Activated CD4-positive, alpha-beta memory T cell treated with anti-CD3 and anti-CD28 coated beads, Interleukin-2, amount 10 ng/mL, durations not matched to agents 7 days and 5 days (primary cell): ENCODE measurements at regions not wholly inside any gene's neighbourhood (a gene's known extent, or its start where the extent isn't known, plus 50 kb on each side); places are given as distances from the start of the nearest gene placed in this dataset.

Source experiments
- CTCF ChIA-PET: fragments of 350-600 bp; sonication (Branson Sonifier 250); formaldehyde crosslinking; loops from one replicate; lab custom pipeline; 2021; ENCODE audit warnings: antibody characterized with exemption, inconsistent platforms; lab: Charles Lee
- POLR2A ChIA-PET: fragments of 350-600 bp; sonication (Branson Sonifier 250); formaldehyde crosslinking; loops from one replicate; lab custom pipeline; 2021; ENCODE audit warnings: antibody characterized with exemption; lab: Charles Lee
- DNase-seq: peaks from one replicate; pipeline ENCODE4 v3.0.0-alpha.2; 2020
- H3K27ac Mint-ChIP-seq: one replicate; pipeline ENCODE4 v1.8.0; 2021; ENCODE audit warnings: mild to moderate bottlenecking, mixed read lengths
- H3K27me3 Mint-ChIP-seq: one replicate; pipeline ENCODE4 v1.8.0; 2021; ENCODE audit warnings: mixed read lengths
- H3K36me3 Mint-ChIP-seq: one replicate; pipeline ENCODE4 v1.8.0; 2021; ENCODE audit warnings: low read depth, mixed read lengths
- H3K4me1 Mint-ChIP-seq: one replicate; pipeline ENCODE4 v1.8.0; 2021; ENCODE audit warnings: mixed read lengths
- H3K4me3 Mint-ChIP-seq: one replicate; pipeline ENCODE4 v1.8.0; 2021; ENCODE audit warnings: mild to moderate bottlenecking, mixed read lengths
- H3K9me3 Mint-ChIP-seq: one replicate; pipeline ENCODE4 v1.8.0; 2021; ENCODE audit warnings: mixed read lengths

DNA sequence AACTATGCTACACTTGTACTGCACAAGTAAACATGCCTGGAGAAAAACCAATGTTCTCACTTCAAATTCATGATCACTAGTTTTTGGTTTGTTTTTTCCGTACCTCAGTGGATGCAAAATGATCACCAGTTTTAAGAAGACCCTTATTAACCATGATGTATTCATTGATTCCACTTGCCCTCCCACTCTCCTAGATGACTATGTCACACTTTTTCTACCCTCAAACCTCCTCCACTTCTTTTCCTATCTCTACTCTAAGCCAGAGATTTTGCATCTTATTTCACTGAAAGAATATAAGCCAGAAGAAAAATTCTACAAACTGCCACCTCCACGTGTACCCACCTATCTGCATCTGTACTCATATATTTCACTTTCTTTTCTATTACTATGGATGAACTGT, 186.2 kb upstream of the NAMPT start:
- POLR2A ChIA-PET = no interaction called here
- no peaks in the 10 kb centered on the region for H3K36me3 Mint-ChIP-seq
- CTCF ChIA-PET = no interaction called here
- H3K4me1 Mint-ChIP-seq = no peaks in the 10 kb centered on the region
- H3K4me3 Mint-ChIP-seq = no peak overlapping the region
- no peaks in the 10 kb centered on the region for H3K9me3 Mint-ChIP-seq
- no peak overlapping the region for H3K27ac Mint-ChIP-seq
- H3K27me3 Mint-ChIP-seq = peaks cover 26% of the 10 kb centered on the region
- no peak for DNase-seq

- Mint-ChIP-seq H3K4me1 (peaks cover under 1% of the 10 kb centered on the region), H3K36me3 (no peaks in the 10 kb centered on the region), H3K27me3 (peaks cover 11% of the 10 kb centered on the region), H3K27ac (no peak overlapping the region), H3K9me3 (no peaks in the 10 kb centered on the region), H3K4me3 (no peak overlapping the region)
- POLR2A ChIA-PET = no interaction called here
- no peak for DNase-seq
- CTCF ChIA-PET = interaction anchor here (1.3 to 1.5 kb wide), 2 partner anchors 18 to 290 kb away, joined by 3 to 6 read pairs; no protein-coding TSS in a partner anchor
These were observed 182.1 kb upstream of the NAMPT start for GRCh38 chr7:106466867-106467266.

DNA sequence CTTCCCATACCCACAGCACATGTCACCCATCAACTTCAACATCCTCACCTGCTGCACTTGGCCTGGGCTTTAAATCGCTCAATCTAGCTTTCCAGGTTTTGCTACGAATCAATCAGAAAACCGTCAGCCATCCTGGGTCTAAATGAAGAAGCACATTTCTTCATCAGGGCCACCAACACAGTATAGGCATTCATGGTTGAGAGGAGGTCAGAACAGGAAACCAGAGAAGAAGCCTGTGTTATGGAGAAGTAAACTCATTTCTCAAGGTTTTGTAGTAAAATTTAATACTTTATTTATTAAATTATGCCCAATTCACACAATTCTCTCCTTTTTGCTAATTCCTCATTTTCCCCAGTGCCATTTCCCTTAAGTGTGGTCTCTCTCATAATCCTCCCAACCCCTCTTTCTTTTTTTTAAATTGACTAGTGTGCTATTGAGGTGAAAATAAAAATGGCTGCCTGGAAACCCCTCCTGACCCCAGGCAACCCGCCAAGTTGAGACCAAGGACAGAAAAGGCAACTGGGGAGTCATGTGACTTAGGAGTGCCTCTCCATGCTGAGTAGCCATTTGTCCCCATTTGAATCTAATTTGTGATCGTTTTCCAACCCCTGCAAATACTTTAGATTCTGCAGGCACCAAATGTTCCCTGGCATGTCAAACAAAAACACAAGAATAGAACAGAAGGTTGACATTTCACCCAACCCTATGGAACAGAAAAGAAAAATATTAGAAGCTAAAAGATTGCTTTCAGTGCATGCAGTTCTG, 181.1 kb upstream of the NAMPT start:
- Mint-ChIP-seq H3K27ac (no peak overlapping the region), H3K4me1 (peaks cover 2% of the 10 kb centered on the region), H3K4me3 (no peak overlapping the region), H3K36me3 (no peaks in the 10 kb centered on the region), H3K27me3 (peaks cover 7% of the 10 kb centered on the region), H3K9me3 (no peaks in the 10 kb centered on the region)
- POLR2A ChIA-PET = no interaction called here
- no peak for DNase-seq
- CTCF ChIA-PET = interaction anchor here (1.5 to 5.6 kb wide), 2 partner anchors 289 to 291 kb away, joined by 6 to 147 read pairs; no protein-coding TSS in a partner anchor

- Mint-ChIP-seq H3K27me3 (peaks cover 6% of the 10 kb centered on the region), H3K9me3 (no peaks in the 10 kb centered on the region)
- POLR2A ChIA-PET = no interaction called here
These were observed 179.9 kb upstream of the NAMPT start for GRCh38 chr7:106464651-106465050.

GRCh38 chr7:106463851-106464611, 179.2 kb upstream of the NAMPT start:
- ChIA-PET POLR2A (no interaction called here), CTCF (interaction anchor here (0.9 to 5.6 kb wide), 2 partner anchors 272 to 289 kb away, joined by 4 to 147 read pairs; no protein-coding TSS in a partner anchor)
- Mint-ChIP-seq H3K4me1 (peaks cover 2% of the 10 kb centered on the region), H3K36me3 (no peaks in the 10 kb centered on the region), H3K4me3 (no peak overlapping the region), H3K27ac (no peak overlapping the region), H3K27me3 (peaks cover 2% of the 10 kb centered on the region), H3K9me3 (no peaks in the 10 kb centered on the region)
- DNase-seq = no peak

More at GRCh38 chr7:106464651-106465050, 179.9 kb upstream of the NAMPT start:
- Mint-ChIP-seq H3K36me3 (no peaks in the 10 kb centered on the region), H3K4me1 (peaks cover 2% of the 10 kb centered on the region), H3K27ac (no peak overlapping the region), H3K4me3 (no peak overlapping the region)
- DNase-seq = no peak
- CTCF ChIA-PET = interaction anchor here (0.9 to 5.6 kb wide), 2 partner anchors 272 to 289 kb away, joined by 4 to 147 read pairs; no protein-coding TSS in a partner anchor

- CTCF ChIA-PET = interaction anchor here (0.7 to 5.6 kb wide), 16 partner anchors 16 to 405 kb away, joined by 3 to 147 read pairs (median 3); partner anchors contain the start of gene NAMPT
- H3K4me1 Mint-ChIP-seq = peaks cover 2% of the 10 kb centered on the region
- POLR2A ChIA-PET = interaction anchor here (1.1 to 1.7 kb wide), 2 partner anchors 177 to 286 kb away, joined by 4 to 6 read pairs; no protein-coding TSS in a partner anchor
These were observed 178.2 kb upstream of the NAMPT start for GRCh38 chr7:106462914-106463482.

GRCh38 chr7:106462365-106462859, 177.6 kb upstream of the NAMPT start:
- ChIA-PET POLR2A (interaction anchor here (1.1 to 1.7 kb wide), 2 partner anchors 177 to 285 kb away, joined by 4 to 6 read pairs; no protein-coding TSS in a partner anchor), CTCF (interaction anchor here (0.7 to 5.6 kb wide), 20 partner anchors 13 to 404 kb away, joined by 3 to 147 read pairs (median 3); partner anchors contain the start of gene NAMPT)
- Mint-ChIP-seq H3K27me3 (no peaks in the 10 kb centered on the region), H3K4me1 (peaks cover 2% of the 10 kb centered on the region), H3K9me3 (peaks cover 10% of the 10 kb centered on the region), H3K36me3 (no peaks in the 10 kb centered on the region), H3K27ac (no peak overlapping the region), H3K4me3 (no peak overlapping the region)
- DNase-seq = no peak

More at GRCh38 chr7:106462914-106463482, 178.2 kb upstream of the NAMPT start:
- no peak for DNase-seq
- H3K27ac Mint-ChIP-seq = no peak overlapping the region
- H3K27me3 Mint-ChIP-seq = no peaks in the 10 kb centered on the region
- peaks cover 9% of the 10 kb centered on the region for H3K9me3 Mint-ChIP-seq
- no peak overlapping the region for H3K4me3 Mint-ChIP-seq
- no peaks in the 10 kb centered on the region for H3K36me3 Mint-ChIP-seq

DNA sequence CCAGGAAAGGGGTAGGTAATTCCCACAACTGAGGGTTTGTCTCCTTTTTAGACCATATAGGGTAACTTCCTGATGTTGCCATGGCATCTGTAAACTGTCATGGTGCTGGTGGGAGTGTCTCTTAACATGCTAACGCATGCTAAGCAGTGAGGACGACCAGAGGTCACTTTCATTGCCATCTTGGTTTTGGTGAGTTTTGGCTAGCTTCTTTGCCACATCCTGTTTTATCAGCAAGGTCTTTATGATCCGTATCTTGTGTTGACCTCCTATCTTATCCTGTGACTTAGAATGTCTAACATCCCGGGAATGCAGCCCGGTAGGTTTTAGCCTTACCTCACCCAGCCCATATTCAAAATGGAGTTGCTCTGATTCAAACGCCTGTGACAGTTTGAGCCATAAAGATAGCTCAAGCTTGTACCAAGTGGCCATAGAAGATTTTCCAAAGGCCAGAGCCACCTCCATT, 176.0 kb upstream of the NAMPT start:
- ChIA-PET POLR2A (no interaction called here), CTCF (interaction anchor here (0.6 to 5.6 kb wide), 5 partner anchors 274 to 335 kb away, joined by 3 to 147 read pairs (median 5); no protein-coding TSS in a partner anchor)
- Mint-ChIP-seq H3K4me1 (peaks cover 2% of the 10 kb centered on the region), H3K4me3 (no peak overlapping the region), H3K36me3 (no peaks in the 10 kb centered on the region), H3K27me3 (no peaks in the 10 kb centered on the region), H3K27ac (no peak overlapping the region), H3K9me3 (peaks cover 10% of the 10 kb centered on the region)
- DNase-seq = no peak

GRCh38 chr7:106459397-106460072, 174.8 kb upstream of the NAMPT start:
- peaks cover 2% of the 10 kb centered on the region for H3K4me1 Mint-ChIP-seq
- no peak overlapping the region for H3K4me3 Mint-ChIP-seq
- no peak overlapping the region for H3K27ac Mint-ChIP-seq
- H3K27me3 Mint-ChIP-seq = no peaks in the 10 kb centered on the region
- DNase-seq = no peak
- peaks cover 10% of the 10 kb centered on the region for H3K9me3 Mint-ChIP-seq
- ChIA-PET CTCF (interaction anchor here (1.1 to 1.2 kb wide), 2 partner anchors 283 to 293 kb away, joined by 3 to 5 read pairs; no protein-coding TSS in a partner anchor), POLR2A (no interaction called here)
- no peaks in the 10 kb centered on the region for H3K36me3 Mint-ChIP-seq

DNA sequence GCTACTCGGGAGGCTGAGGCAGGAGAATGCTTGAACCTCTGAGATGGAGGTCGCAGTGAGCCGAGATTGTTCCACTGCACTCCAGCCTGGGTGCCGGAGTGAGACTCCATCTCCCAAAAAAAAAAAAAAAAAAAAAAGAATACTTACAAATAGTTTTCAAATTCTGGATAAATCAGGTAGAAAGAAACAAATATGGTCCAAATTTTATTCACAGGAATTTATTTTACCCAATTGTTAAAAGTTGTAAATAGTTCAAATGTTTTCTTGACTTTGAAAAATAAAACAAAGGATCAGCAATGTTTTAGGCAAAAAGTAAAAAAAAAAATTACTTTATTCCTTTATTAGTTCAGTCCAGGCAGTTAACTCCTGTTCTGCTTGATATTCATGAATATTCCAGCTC, 172.9 kb upstream of the NAMPT start:
- CTCF ChIA-PET = interaction anchor here (0.7 kb wide), 2 partner anchors 235 to 332 kb away, joined by 3 read pairs; no protein-coding TSS in a partner anchor
- H3K9me3 Mint-ChIP-seq = peaks cover 10% of the 10 kb centered on the region
- H3K4me1 Mint-ChIP-seq = peaks cover 2% of the 10 kb centered on the region
- POLR2A ChIA-PET = no interaction called here
- DNase-seq = no peak
- H3K4me3 Mint-ChIP-seq = no peak overlapping the region
- H3K27me3 Mint-ChIP-seq = no peaks in the 10 kb centered on the region
- H3K36me3 Mint-ChIP-seq = no peaks in the 10 kb centered on the region
- no peak overlapping the region for H3K27ac Mint-ChIP-seq

DNA sequence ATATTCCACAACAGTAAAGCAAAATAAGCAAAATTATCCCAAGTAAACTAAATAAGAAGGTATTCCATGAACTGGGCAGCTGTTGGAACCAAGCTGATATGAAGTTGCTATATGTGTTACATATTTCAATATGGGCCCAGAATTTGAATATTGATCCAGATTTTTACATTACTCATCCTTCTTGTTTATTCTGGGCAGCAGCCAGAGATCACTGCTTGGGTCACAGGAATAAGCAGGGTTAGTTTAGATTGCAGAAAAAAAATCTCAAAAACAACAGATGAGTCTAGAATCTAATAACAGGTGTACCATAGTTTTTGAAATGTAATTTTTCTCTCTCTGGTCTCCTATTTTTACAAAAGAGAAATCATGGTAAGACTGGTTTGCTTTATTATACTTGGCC, 171.5 kb upstream of the NAMPT start:
- peaks cover 17% of the 10 kb centered on the region for H3K9me3 Mint-ChIP-seq
- POLR2A ChIA-PET = no interaction called here
- no peak overlapping the region for H3K4me3 Mint-ChIP-seq
- CTCF ChIA-PET = interaction anchor here (0.6 kb wide), 1 partner anchor 670 kb away, joined by 4 read pairs; no protein-coding TSS in a partner anchor
- no peaks in the 10 kb centered on the region for H3K36me3 Mint-ChIP-seq
- no peak overlapping the region for H3K27ac Mint-ChIP-seq
- DNase-seq = no peak
- H3K4me1 Mint-ChIP-seq = no peaks in the 10 kb centered on the region
- no peaks in the 10 kb centered on the region for H3K27me3 Mint-ChIP-seq
